Transverse colon (tissue), 4 donors: ENCODE measurements at regions not wholly inside any gene's neighbourhood (a gene's known extent, or its start where the extent isn't known, plus 50 kb on each side); places are given as distances from the start of the nearest gene placed in this dataset.
"Not testable (repeated sequence)": the region's sequence is repeated elsewhere in the genome, so short reads cannot be mapped to it uniquely, and the experiment has no call there.

Source experiments
- POLR2A ChIP-seq: fragments of 450-650 bp; IDR thresholded peaks from one replicate; pipeline ENCODE4 v1.6.1; 2016; ENCODE audit warnings: antibody characterized with exemption, mild to moderate bottlenecking, moderate library complexity
- POLR2AphosphoS5 ChIP-seq, 3 donors: sonication (generic); formaldehyde crosslinking; IDR thresholded peaks; one replicate each; pipeline ENCODE4 v1.6.1; 2016; ENCODE audit warnings: antibody characterized with exemption in 3 of 3
- TF ChIP-seq, protein P1 (sequence below), 5 experiments: fragments of 200-600 bp in 3 of 5; fragments of 450-650 bp in 2 of 5; sonication (generic) in 3 of 5; IDR thresholded peaks; 1 replicate in 2 of 5; 2 replicates in 3 of 5; pipeline ENCODE4 v1.5.1; 2016 to 2017; ENCODE audit warnings: antibody characterized with exemption in 5 of 5, inconsistent platforms in 3 of 5, mild to moderate bottlenecking in 2 of 5, moderate library complexity in 1 of 5

GRCh38 chr21:9903579-9903978 is 617.8 kb upstream of the TPTE start:
- TF ChIP-seq POLR2AphosphoS5 (IDR thresholded peaks at IDR 0.05); POLR2A: not testable (repeated sequence)
- TF ChIP-seq, protein P1, sequence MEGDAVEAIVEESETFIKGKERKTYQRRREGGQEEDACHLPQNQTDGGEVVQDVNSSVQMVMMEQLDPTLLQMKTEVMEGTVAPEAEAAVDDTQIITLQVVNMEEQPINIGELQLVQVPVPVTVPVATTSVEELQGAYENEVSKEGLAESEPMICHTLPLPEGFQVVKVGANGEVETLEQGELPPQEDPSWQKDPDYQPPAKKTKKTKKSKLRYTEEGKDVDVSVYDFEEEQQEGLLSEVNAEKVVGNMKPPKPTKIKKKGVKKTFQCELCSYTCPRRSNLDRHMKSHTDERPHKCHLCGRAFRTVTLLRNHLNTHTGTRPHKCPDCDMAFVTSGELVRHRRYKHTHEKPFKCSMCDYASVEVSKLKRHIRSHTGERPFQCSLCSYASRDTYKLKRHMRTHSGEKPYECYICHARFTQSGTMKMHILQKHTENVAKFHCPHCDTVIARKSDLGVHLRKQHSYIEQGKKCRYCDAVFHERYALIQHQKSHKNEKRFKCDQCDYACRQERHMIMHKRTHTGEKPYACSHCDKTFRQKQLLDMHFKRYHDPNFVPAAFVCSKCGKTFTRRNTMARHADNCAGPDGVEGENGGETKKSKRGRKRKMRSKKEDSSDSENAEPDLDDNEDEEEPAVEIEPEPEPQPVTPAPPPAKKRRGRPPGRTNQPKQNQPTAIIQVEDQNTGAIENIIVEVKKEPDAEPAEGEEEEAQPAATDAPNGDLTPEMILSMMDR (IDR thresholded peaks at IDR 0.05) = not testable (repeated sequence)
